Upper lobe of left lung (tissue), 6 donors: ENCODE measurements at regions not wholly inside any gene's neighbourhood (a gene's known extent, or its start where the extent isn't known, plus 50 kb on each side); places are given as distances from the start of the nearest gene placed in this dataset.

Experiments
- ATAC-seq, 2 donors: fragments of 200-7000 bp; cut with Tn5 transposase; one replicate each; pipeline ENCODE4 v1.9.1; 2022; ENCODE audit warnings: mild to moderate bottlenecking in 2 of 2, moderate library complexity in 2 of 2; ENCODE audit not compliant: low FRiP score in 2 of 2
- DNase-seq, 2 donors: peaks; one replicate each; pipeline ENCODE4 v3.0.0-alpha.2; 2019 to 2020
- H3K27ac ChIP-seq, 4 donors: fragments of 200-600 bp; sonication (generic); one replicate each; pipeline ENCODE4 v1.5.1; 2016 to 2019
- H3K27me3 ChIP-seq, 4 donors: fragments of 200-600 bp; sonication (generic); one replicate each; pipeline ENCODE4 v1.5.1; 2017 to 2019
- H3K36me3 ChIP-seq, 4 donors: fragments of 200-600 bp; sonication (generic); one replicate each; pipeline ENCODE4 v1.5.1; 2016 to 2019
- H3K4me1 ChIP-seq, 4 donors: fragments of 200-600 bp; sonication (generic); one replicate each; pipeline ENCODE4 v1.5.1; 2018 to 2019
- H3K4me3 ChIP-seq, 4 donors: fragments of 200-600 bp; sonication (generic); one replicate each; pipeline ENCODE4 v1.5.1; 2017 to 2019; ENCODE audit warnings: mild to moderate bottlenecking in 2 of 4, moderate library complexity in 1 of 4
- H3K9me3 ChIP-seq, 4 donors: fragments of 200-600 bp; sonication (generic); one replicate each; pipeline ENCODE4 v1.5.1; 2018 to 2019
- EP300 ChIP-seq, 4 donors: sonication (generic); formaldehyde crosslinking; IDR thresholded peaks; one replicate each; pipeline ENCODE4 v1.5.1; 2017; ENCODE audit warnings: antibody characterized with exemption in 4 of 4, control low read depth in 2 of 4
- POLR2A ChIP-seq, 4 donors: fragments of 450-650 bp; IDR thresholded peaks; one replicate each; pipeline ENCODE4 v1.5.1; 2016 to 2017; ENCODE audit warnings: antibody characterized with exemption in 4 of 4, mild to moderate bottlenecking in 2 of 4
- POLR2AphosphoS5 ChIP-seq, 2 donors: sonication (generic); formaldehyde crosslinking; IDR thresholded peaks; one replicate each; pipeline ENCODE4 v1.5.1; 2017; ENCODE audit warnings: antibody characterized with exemption in 2 of 2
- WGBS, 2 donors: methylation state at CpG; one replicate each; pipeline ENCODE4 v1.1.5; 2017 to 2018; 5-methylcytosine and 5-hydroxymethylcytosine counted together
- TF ChIP-seq, protein P1 (sequence below), 6 experiments: fragments of 450-650 bp in 4 of 6; fragments of 200-600 bp in 2 of 6; sonication (generic) in 2 of 6; IDR thresholded peaks; one replicate each; pipeline ENCODE4 v1.5.1; 2016 to 2019; ENCODE audit warnings: antibody characterized with exemption in 6 of 6
- donor health status: DM: no; HTN: no; CAD: no; lungs with moderate emphysema.
- donor health status: DM: no; HTN: yes; CAD: no; lungs with severe emphysema.

DNA sequence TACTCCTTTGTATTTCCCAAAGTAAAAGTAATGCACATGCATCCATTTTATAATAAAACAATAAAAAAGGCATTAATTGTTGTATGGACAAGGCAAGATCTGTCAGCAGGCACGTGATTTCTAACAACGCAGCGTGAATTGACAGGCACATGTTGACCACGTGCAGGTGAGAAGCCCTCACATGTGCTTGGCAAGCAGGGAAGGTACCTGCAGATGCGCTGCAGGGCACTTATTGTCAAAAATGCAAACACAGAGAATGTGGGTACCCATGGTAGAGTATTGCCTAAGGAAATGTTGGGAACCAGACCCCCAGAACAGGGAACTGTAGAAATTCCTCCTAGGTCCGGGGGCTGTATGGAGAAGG, 515.0 kb upstream of the HS6ST1 start:
- Histone ChIP-seq H3K36me3 (no peaks in the 10 kb centered on the region), H3K4me1 (no peaks in the 10 kb centered on the region), H3K27ac (no peak overlapping the region), H3K9me3 (no peaks in the 10 kb centered on the region), H3K27me3 (no peaks in the 10 kb centered on the region), H3K4me3 (no peak overlapping the region)
- ATAC-seq: peak in 1 of 2 donors; percentile 50
- TF ChIP-seq, protein P1, sequence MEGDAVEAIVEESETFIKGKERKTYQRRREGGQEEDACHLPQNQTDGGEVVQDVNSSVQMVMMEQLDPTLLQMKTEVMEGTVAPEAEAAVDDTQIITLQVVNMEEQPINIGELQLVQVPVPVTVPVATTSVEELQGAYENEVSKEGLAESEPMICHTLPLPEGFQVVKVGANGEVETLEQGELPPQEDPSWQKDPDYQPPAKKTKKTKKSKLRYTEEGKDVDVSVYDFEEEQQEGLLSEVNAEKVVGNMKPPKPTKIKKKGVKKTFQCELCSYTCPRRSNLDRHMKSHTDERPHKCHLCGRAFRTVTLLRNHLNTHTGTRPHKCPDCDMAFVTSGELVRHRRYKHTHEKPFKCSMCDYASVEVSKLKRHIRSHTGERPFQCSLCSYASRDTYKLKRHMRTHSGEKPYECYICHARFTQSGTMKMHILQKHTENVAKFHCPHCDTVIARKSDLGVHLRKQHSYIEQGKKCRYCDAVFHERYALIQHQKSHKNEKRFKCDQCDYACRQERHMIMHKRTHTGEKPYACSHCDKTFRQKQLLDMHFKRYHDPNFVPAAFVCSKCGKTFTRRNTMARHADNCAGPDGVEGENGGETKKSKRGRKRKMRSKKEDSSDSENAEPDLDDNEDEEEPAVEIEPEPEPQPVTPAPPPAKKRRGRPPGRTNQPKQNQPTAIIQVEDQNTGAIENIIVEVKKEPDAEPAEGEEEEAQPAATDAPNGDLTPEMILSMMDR (IDR thresholded peaks at IDR 0.05): no peak
- TF ChIP-seq EP300 (IDR thresholded peaks at IDR 0.05) (no peak), POLR2AphosphoS5 (IDR thresholded peaks at IDR 0.05) (no peak), POLR2A (IDR thresholded peaks at IDR 0.05) (no peak)
- 79 to 83% methylated on average over 6 of the region's 6 CpGs for WGBS, 2 donors
- no peak for DNase-seq

DNA sequence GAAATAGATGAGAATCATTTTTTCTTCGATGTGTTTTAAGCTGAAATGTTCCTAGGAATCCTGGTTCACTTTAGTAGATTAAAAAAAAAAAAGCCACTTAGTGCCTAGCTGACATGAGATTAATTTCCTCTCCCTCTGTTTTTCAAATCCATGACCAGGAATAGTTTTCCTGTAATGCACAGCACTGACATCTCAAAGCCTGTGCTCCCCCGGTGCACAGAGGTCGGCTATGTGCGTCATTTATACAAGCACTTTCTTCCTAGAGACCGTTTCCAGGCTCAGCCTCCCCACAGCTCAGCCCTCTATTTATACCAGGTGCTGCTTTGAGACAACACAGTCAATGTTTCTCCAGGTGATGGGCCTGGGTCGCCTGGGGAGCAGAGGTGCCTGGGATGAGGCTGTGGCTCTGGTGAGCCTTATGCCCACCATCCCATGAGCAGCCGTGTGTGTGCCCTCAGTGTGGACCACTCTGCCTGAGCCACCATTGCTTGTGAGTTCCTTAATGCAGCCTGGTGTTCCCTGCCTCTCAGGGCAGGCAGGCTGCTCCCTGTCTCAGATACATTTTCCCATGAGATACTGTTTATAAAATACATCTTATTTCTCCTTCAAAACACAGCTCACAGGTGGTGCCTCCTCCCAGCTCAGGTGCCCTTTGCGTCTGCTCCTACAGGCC, 515.7 kb upstream of the HS6ST1 start:
- Histone ChIP-seq H3K4me3 (no peak overlapping the region), H3K9me3 (no peaks in the 10 kb centered on the region), H3K4me1 (no peaks in the 10 kb centered on the region), H3K27ac (no peak overlapping the region), H3K27me3 (no peaks in the 10 kb centered on the region), H3K36me3 (no peaks in the 10 kb centered on the region)
- WGBS, 2 donors: 53 to 63% methylated on average over 7 to 8 of the region's 8 CpGs
- TF ChIP-seq POLR2A (IDR thresholded peaks at IDR 0.05) (no peak), EP300 (IDR thresholded peaks at IDR 0.05) (no peak), POLR2AphosphoS5 (IDR thresholded peaks at IDR 0.05) (no peak)
- TF ChIP-seq, protein P1 (IDR thresholded peaks at IDR 0.05): no peak
- no peak for ATAC-seq
- no peak for DNase-seq

DNA sequence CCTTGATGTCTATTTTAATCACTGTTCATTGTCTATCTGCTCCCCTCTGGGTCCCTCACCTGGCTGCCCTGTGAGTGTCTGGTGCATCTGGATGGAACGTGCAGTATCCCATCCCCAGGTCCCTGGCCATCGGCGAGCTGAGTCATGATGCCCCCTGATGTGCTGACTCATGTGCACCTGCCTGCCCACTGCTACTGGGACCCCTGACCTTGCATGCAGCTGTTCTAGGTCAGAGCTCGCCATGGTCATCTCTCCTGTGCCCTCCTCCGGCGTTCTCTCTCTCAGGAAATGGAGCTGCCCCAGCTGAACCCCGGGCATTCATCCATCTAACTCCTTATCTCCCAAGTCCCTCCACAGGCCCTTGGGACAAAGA, 516.2 kb upstream of the HS6ST1 start:
- TF ChIP-seq EP300 (IDR thresholded peaks at IDR 0.05) (no peak), POLR2AphosphoS5 (IDR thresholded peaks at IDR 0.05) (no peak), POLR2A (IDR thresholded peaks at IDR 0.05) (no peak)
- TF ChIP-seq, protein P1 (IDR thresholded peaks at IDR 0.05): no peak
- Histone ChIP-seq H3K27ac (no peak overlapping the region), H3K4me3 (no peak overlapping the region), H3K27me3 (no peaks in the 10 kb centered on the region), H3K9me3 (no peaks in the 10 kb centered on the region), H3K4me1 (no peaks in the 10 kb centered on the region), H3K36me3 (no peaks in the 10 kb centered on the region)
- 77 to 81% methylated on average over 4 to 7 of the region's 7 CpGs for WGBS, 2 donors
- peak in 1 of 2 donors; percentile 31 for ATAC-seq
- no peak for DNase-seq

DNA sequence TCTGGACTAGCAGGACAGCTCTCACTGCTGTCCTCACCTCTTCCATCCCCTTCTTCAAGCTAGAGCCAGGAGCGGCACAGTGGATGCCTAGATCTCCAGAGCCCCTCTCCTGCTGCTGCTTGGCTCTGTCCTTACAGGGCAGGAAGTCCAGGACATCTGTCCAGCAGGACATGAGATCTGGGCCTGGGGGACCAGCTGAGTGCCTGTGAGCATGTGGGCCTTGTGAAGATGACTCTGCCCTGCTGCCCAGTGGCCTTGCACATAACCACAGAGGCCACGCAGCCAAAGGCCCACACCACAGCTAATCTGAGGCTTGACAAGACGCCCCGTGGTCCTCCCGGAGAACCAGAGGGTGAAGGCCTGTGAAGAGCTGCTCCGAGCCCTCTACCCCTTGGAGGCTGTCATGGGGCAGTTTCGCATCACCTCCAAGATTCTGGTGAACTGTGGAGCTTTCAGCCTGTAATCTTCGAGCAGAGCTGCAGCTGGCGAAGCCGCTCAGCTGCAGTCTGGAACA, 516.7 kb upstream of the HS6ST1 start:
- Histone ChIP-seq H3K27ac (no peak overlapping the region), H3K27me3 (no peaks in the 10 kb centered on the region), H3K4me3 (no peak overlapping the region), H3K9me3 (no peaks in the 10 kb centered on the region), H3K36me3 (no peaks in the 10 kb centered on the region), H3K4me1 (no peaks in the 10 kb centered on the region)
- ATAC-seq (no peak), DNase-seq (no peak)
- WGBS, 2 donors: 72 to 89% methylated on average over 2 to 10 of the region's 10 CpGs
- TF ChIP-seq, protein P1 (IDR thresholded peaks at IDR 0.05): no peak
- TF ChIP-seq POLR2AphosphoS5 (IDR thresholded peaks at IDR 0.05) (no peak), EP300 (IDR thresholded peaks at IDR 0.05) (no peak), POLR2A (IDR thresholded peaks at IDR 0.05) (no peak)

DNA sequence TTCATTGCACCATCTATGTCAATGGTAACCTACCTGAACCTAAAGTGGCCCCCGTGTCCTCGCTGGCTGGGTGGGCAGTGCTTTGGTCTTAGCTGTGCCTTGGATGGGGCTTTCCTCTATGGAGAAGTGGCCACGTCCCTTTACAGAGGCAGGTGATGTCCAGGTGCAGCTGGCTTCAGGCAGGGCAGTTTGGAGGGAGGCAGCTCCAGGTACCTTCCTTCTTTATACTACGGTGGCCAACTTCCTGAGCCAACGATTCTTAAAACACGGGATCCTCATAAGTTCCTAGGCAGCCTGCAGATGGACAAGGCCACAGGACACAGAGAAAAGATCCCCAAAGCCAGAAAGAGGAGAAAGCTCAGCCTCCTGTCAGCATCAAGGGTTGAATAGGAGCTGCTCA, 517.3 kb upstream of the HS6ST1 start:
- no peak overlapping the region for H3K27ac ChIP-seq

More for the DNA sequence above, 517.3 kb upstream of the HS6ST1 start:
- TF ChIP-seq POLR2AphosphoS5 (IDR thresholded peaks at IDR 0.05) (no peak), POLR2A (IDR thresholded peaks at IDR 0.05) (no peak), EP300 (IDR thresholded peaks at IDR 0.05) (no peak)
- TF ChIP-seq, protein P1 (IDR thresholded peaks at IDR 0.05): no peak
- DNase-seq (no peak), ATAC-seq (no peak)
- no peaks in the 10 kb centered on the region for H3K9me3 ChIP-seq
- no peak overlapping the region for H3K4me3 ChIP-seq
- no peaks in the 10 kb centered on the region for H3K36me3 ChIP-seq
- H3K27me3 ChIP-seq: no peaks in the 10 kb centered on the region
- WGBS, 2 donors: 84 to 97% methylated on average over 5 to 6 of the region's 6 CpGs
- no peaks in the 10 kb centered on the region for H3K4me1 ChIP-seq
